C4-2B (cell line): ENCODE measurements at regions not wholly inside any gene's neighbourhood (a gene's known extent, or its start where the extent isn't known, plus 50 kb on each side); places are given as distances from the start of the nearest gene placed in this dataset.
"Not testable (repeated sequence)": the region's sequence is repeated elsewhere in the genome, so short reads cannot be mapped to it uniquely, and the experiment has no call there.

Experiments used
- H3K27ac ChIP-seq: fragments of 450-650 bp; 2 replicates; pipeline ENCODE4 v1.5.1; 2017
- CTCF ChIP-seq: fragments of 450-650 bp; conservative IDR thresholded peaks from 2 replicates; pipeline ENCODE4 v1.5.1; 2017; ENCODE audit warnings: mild to moderate bottlenecking
- ZFX ChIP-seq: fragments of 450-650 bp; IDR thresholded peaks from 2 replicates; pipeline ENCODE4 v1.6.1; 2017

- TF ChIP-seq CTCF (no peak), ZFX (no peak)
Measured at GRCh38 chr6:14288910-14289309, 171.3 kb downstream of the CD83 start.

GRCh38 chr6:14290041-14290771 lies 172.6 kb downstream of the CD83 start:
- no peak for TF ChIP-seq ZFX
- TF ChIP-seq CTCF: no peak
- no peak overlapping the region for H3K27ac ChIP-seq

More at GRCh38 chr6:14288910-14289309, 171.3 kb downstream of the CD83 start:
- no peak overlapping the region for H3K27ac ChIP-seq

GRCh38 chr6:14290772-14291330 lies 173.3 kb downstream of the CD83 start:
- no peak for TF ChIP-seq ZFX
- no peak for TF ChIP-seq CTCF
- H3K27ac ChIP-seq: no peak overlapping the region

GRCh38 chr6:14291331-14291730 lies 173.8 kb downstream of the CD83 start:
- no peak overlapping the region for H3K27ac ChIP-seq
- no peak for TF ChIP-seq ZFX
- no peak for TF ChIP-seq CTCF

- no peak for TF ChIP-seq CTCF
- no peak for TF ChIP-seq ZFX
- H3K27ac ChIP-seq: no peak overlapping the region
Measured at GRCh38 chr6:14292119-14292518, 174.5 kb downstream of the CD83 start.

- TF ChIP-seq CTCF (no peak), ZFX (no peak)
- no peak overlapping the region for H3K27ac ChIP-seq
Measured at GRCh38 chr6:14294270-14294951, 176.8 kb downstream of the CD83 start.

GRCh38 chr6:14296698-14297097 lies 179.1 kb downstream of the CD83 start:
- not testable (repeated sequence) for H3K27ac ChIP-seq

GRCh38 chr6:14297118-14297517 lies 179.5 kb downstream of the CD83 start:
- H3K27ac ChIP-seq: not testable (repeated sequence)

- not testable (repeated sequence) for H3K27ac ChIP-seq
Measured at GRCh38 chr6:14300189-14300588, 182.6 kb downstream of the CD83 start.

- not testable (repeated sequence) for H3K27ac ChIP-seq
Measured at GRCh38 chr6:14300721-14301120, 183.1 kb downstream of the CD83 start.

GRCh38 chr6:14301477-14301876 lies 183.9 kb downstream of the CD83 start:
- H3K27ac ChIP-seq: not testable (repeated sequence)
